SK-N-MC (cell line): ENCODE measurements at regions not wholly inside any gene's neighbourhood (a gene's known extent, or its start where the extent isn't known, plus 50 kb on each side); places are given as distances from the start of the nearest gene placed in this dataset.

ENCODE experiments used
- DNase-seq: peaks from one replicate; pipeline ENCODE4 v3.0.0-alpha.2; 2011; ENCODE audit warnings: low read depth, low spot score
- H3K27ac ChIP-seq: fragments of 200-600 bp; sonication (generic); 2 replicates; pipeline ENCODE4 v1.5.1; 2016; ENCODE audit warnings: mixed run types
- H3K36me3 ChIP-seq: fragments of 200-600 bp; sonication (generic); 2 replicates; pipeline ENCODE4 v1.6.1; 2017; ENCODE audit warnings: antibody characterized with exemption, low read length, mixed read lengths; ENCODE audit not compliant: insufficient read depth
- H3K4me3 ChIP-seq: fragments of 200-600 bp; sonication (generic); 2 replicates; pipeline ENCODE4 v1.5.1; 2016
- H3K9ac ChIP-seq: fragments of 200-600 bp; sonication (generic); 2 replicates; pipeline ENCODE4 v1.8.0; 2017; ENCODE audit warnings: mixed run types, mixed read lengths; ENCODE audit not compliant: insufficient read length
- H3K9me3 ChIP-seq: fragments of 200-600 bp; sonication (generic); 2 replicates; pipeline ENCODE4 v1.6.1; 2017; ENCODE audit warnings: low read depth, mild to moderate bottlenecking, antibody characterized with exemption, low read length, moderate library complexity, mixed read lengths
- EZH2 ChIP-seq: fragments of 200-600 bp; sonication (generic); IDR thresholded peaks from one replicate; pipeline ENCODE4 v1.6.1; 2017; ENCODE audit warnings: antibody characterized with exemption
- FOXP2 ChIP-seq: optimal IDR thresholded peaks from 2 replicates; pipeline ENCODE3; 2011; ENCODE audit warnings: mild to moderate bottlenecking, moderate library complexity; ENCODE audit not compliant: insufficient read depth; ENCODE audit errors: extremely low read length, control extremely low read depth
- POLR2AphosphoS5 ChIP-seq: IDR thresholded peaks from 2 replicates; pipeline ENCODE4 v1.6.1; 2012; ENCODE audit warnings: mild to moderate bottlenecking, low read depth, low read length, borderline replicate concordance

GRCh38 chrX:7264399-7264798, 116.4 kb upstream of the PUDP start:
- TF ChIP-seq EZH2 (no peak), POLR2AphosphoS5 (no peak), FOXP2 (no peak)
- H3K4me3 ChIP-seq = no peak overlapping the region
- H3K9ac ChIP-seq = no peak overlapping the region
- no peak overlapping the region for H3K27ac ChIP-seq
- DNase-seq = no peak
- H3K36me3 ChIP-seq = no peaks in the 10 kb centered on the region
- no peaks in the 10 kb centered on the region for H3K9me3 ChIP-seq

- H3K9me3 ChIP-seq = no peaks in the 10 kb centered on the region
- no peaks in the 10 kb centered on the region for H3K36me3 ChIP-seq
- H3K9ac ChIP-seq = no peak overlapping the region
- no peak overlapping the region for H3K27ac ChIP-seq
- TF ChIP-seq POLR2AphosphoS5 (no peak), FOXP2 (no peak), EZH2 (no peak)
- H3K4me3 ChIP-seq = no peak overlapping the region
- no peak for DNase-seq
Observed at GRCh38 chrX:7263961-7264360, 116.0 kb upstream of the PUDP start.

GRCh38 chrX:7263330-7263729, 115.4 kb upstream of the PUDP start:
- no peaks in the 10 kb centered on the region for H3K9me3 ChIP-seq
- no peak overlapping the region for H3K9ac ChIP-seq
- H3K36me3 ChIP-seq = no peaks in the 10 kb centered on the region
- DNase-seq = no peak
- no peak for TF ChIP-seq EZH2
- no peak for TF ChIP-seq FOXP2
- TF ChIP-seq POLR2AphosphoS5 = no peak
- no peak overlapping the region for H3K4me3 ChIP-seq
- H3K27ac ChIP-seq = no peak overlapping the region

DNA sequence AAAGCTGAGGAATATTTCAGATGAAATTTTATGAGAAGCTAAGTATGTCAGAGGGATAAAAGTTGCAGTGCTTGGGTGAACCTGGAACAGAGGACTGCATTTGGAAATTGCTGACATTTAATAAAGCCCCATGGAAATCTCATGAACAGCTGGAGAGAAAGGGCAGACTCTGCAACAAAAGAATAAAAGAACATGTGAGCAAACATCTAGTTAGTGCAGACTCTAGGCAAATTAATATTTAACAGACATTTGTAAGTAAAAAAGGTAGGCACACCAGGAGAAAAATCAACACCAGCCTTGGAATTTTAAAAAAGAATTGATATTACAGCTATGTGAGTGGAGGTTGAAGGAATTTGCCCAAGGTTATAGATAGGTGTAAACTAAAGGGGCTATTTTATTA, 114.6 kb upstream of the PUDP start:
- Histone ChIP-seq H3K9me3 (no peaks in the 10 kb centered on the region), H3K4me3 (no peak overlapping the region), H3K9ac (no peak overlapping the region), H3K36me3 (no peaks in the 10 kb centered on the region), H3K27ac (no peak overlapping the region)
- no peak for DNase-seq
- no peak for TF ChIP-seq FOXP2
- no peak for TF ChIP-seq POLR2AphosphoS5
- no peak for TF ChIP-seq EZH2

GRCh38 chrX:7261672-7262332, 113.8 kb upstream of the PUDP start:
- no peak overlapping the region for H3K9ac ChIP-seq
- DNase-seq = no peak
- H3K9me3 ChIP-seq = no peaks in the 10 kb centered on the region

DNA sequence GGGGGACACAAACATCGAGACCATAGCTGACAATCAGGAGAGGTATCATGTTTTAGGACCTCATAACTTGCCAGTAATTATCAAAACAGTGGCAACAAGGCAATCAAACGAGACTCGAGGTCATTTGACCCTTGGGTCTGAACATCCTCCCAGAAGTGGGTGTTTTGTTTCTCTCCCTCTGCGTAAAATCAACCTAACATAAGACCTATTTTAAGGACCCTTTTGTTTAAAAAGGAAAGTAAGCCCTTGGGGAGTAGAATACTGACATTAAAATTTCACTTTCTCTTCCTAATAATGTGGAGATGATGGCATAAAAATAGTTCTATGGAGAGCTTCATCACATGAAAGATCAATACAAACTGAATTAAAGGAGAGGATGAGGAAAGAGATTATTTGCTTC, 106.2 kb upstream of the PUDP start:
- Histone ChIP-seq H3K27ac (no peak overlapping the region), H3K36me3 (no peaks in the 10 kb centered on the region), H3K9me3 (no peaks in the 10 kb centered on the region), H3K4me3 (no peak overlapping the region), H3K9ac (no peak overlapping the region)
- no peak for DNase-seq
- TF ChIP-seq FOXP2 (no peak), POLR2AphosphoS5 (no peak), EZH2 (no peak)

More at GRCh38 chrX:7261672-7262332, 113.8 kb upstream of the PUDP start:
- Histone ChIP-seq H3K27ac (no peak overlapping the region), H3K36me3 (no peaks in the 10 kb centered on the region), H3K4me3 (no peak overlapping the region)
- no peak for TF ChIP-seq FOXP2
- no peak for TF ChIP-seq POLR2AphosphoS5
- no peak for TF ChIP-seq EZH2

- H3K27ac ChIP-seq = no peak overlapping the region
- no peak for DNase-seq
- H3K9me3 ChIP-seq = no peaks in the 10 kb centered on the region
- TF ChIP-seq POLR2AphosphoS5 (no peak), EZH2 (no peak), FOXP2 (no peak)
- H3K9ac ChIP-seq = no peak overlapping the region
- H3K4me3 ChIP-seq = no peak overlapping the region
- no peaks in the 10 kb centered on the region for H3K36me3 ChIP-seq
Observed at GRCh38 chrX:7253565-7253964, 105.6 kb upstream of the PUDP start.

DNA sequence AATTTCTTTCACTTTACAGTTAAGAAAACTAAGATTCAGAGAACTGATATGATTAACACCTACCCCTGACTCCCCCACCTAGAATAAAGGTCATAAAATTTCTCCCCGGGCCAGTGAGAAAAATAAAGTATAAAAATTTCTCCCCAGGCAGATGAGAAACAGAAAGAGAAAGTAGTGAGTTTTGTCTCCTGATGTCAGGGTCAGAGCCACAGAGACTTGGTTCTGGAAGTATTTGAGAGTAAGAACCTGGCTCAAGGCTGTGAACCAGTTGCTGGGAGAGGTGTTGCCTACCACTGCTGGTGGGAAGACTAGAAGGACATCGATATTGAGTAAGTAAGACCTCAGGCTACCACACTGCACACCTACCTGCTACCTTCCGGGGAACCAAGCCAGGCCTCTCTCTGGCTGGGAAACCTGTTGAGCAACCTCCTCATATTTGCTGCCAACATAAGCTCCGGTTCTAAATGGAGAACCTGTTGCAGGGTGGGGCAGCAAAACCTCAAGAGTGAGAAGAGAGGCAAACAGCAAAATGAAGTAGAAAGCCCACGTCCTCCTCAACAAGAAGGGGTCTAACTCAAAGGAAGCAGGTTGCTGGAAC, 104.2 kb upstream of the PUDP start:
- no peaks in the 10 kb centered on the region for H3K9me3 ChIP-seq
- TF ChIP-seq FOXP2 = no peak
- no peak for DNase-seq
- H3K27ac ChIP-seq = no peak overlapping the region
- no peaks in the 10 kb centered on the region for H3K36me3 ChIP-seq
- H3K9ac ChIP-seq = no peak overlapping the region
- H3K4me3 ChIP-seq = no peak overlapping the region

- H3K9ac ChIP-seq = no peak overlapping the region
Observed at GRCh38 chrX:7247346-7247745, 99.4 kb upstream of the PUDP start.

More at GRCh38 chrX:7247346-7247745, 99.4 kb upstream of the PUDP start:
- no peak for DNase-seq
- H3K36me3 ChIP-seq = no peaks in the 10 kb centered on the region
- H3K4me3 ChIP-seq = no peak overlapping the region
- no peak overlapping the region for H3K27ac ChIP-seq
- no peaks in the 10 kb centered on the region for H3K9me3 ChIP-seq
- no peak for TF ChIP-seq FOXP2
- TF ChIP-seq POLR2AphosphoS5 = no peak
- no peak for TF ChIP-seq EZH2
